Brain microvascular endothelial cell (primary cell): ENCODE measurements at regions not wholly inside any gene's neighbourhood (a gene's known extent, or its start where the extent isn't known, plus 50 kb on each side); places are given as distances from the start of the nearest gene placed in this dataset.

Experiments
- DNase-seq: peaks from one replicate; pipeline ENCODE4 v3.0.0-alpha.2; 2020
- H3K27ac ChIP-seq: fragments of 250-450 bp; sonication (Bioruptor Pico); 2 replicates; pipeline ENCODE4 v1.5.1; 2020; ENCODE audit warnings: mild to moderate bottlenecking, moderate library complexity
- H3K27me3 ChIP-seq: fragments of 250-450 bp; sonication (Bioruptor Pico); replicated peaks from 2 replicates; pipeline ENCODE4 v1.5.1; 2020; ENCODE audit warnings: mild to moderate bottlenecking
- H3K36me3 ChIP-seq: fragments of 250-450 bp; sonication (Bioruptor Pico); replicated peaks from 2 replicates; pipeline ENCODE4 v1.5.1; 2020; ENCODE audit warnings: mild to moderate bottlenecking
- H3K4me3 ChIP-seq: 2 replicates; pipeline ENCODE4 v1.5.1; 2011; ENCODE audit warnings: low read depth, mild to moderate bottlenecking, control low read depth, low read length, moderate library complexity
- in situ Hi-C: cut with HindIII; loops from 2 replicates; pipeline ENCODE4 v1.10.0; 2017; ENCODE audit warnings: low sequenced_read_pairs, low pct_ligation_motif_present
- TF ChIP-seq, protein P1 (sequence below): IDR thresholded peaks from 2 replicates; pipeline ENCODE4 v1.5.1; 2011; ENCODE audit warnings: low read depth, mild to moderate bottlenecking, moderate library complexity, low read length, control low read depth, inconsistent platforms; ENCODE audit errors: missing control alignments

DNA sequence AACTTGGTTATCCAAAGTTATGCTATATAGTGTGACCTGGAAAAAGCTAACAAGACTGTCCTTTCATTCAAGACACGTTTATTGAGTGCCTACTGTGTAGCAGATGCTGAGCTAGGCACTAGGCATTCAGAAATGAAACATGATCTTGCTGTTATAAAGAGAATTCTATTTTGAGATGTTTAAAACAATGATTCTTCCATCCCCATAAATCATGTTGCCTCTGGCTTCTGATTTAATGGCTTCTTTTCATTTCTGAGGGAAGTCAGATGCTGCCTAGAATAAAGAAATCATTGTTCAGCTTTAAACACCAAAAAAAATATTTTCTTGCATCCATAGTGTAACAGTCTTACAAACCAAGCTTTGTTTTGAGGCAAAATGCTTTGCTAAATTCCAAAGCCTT lies 620.9 kb upstream of the UBE2E2 start:
- no peak overlapping the region for H3K4me3 ChIP-seq
- TF ChIP-seq, protein P1, sequence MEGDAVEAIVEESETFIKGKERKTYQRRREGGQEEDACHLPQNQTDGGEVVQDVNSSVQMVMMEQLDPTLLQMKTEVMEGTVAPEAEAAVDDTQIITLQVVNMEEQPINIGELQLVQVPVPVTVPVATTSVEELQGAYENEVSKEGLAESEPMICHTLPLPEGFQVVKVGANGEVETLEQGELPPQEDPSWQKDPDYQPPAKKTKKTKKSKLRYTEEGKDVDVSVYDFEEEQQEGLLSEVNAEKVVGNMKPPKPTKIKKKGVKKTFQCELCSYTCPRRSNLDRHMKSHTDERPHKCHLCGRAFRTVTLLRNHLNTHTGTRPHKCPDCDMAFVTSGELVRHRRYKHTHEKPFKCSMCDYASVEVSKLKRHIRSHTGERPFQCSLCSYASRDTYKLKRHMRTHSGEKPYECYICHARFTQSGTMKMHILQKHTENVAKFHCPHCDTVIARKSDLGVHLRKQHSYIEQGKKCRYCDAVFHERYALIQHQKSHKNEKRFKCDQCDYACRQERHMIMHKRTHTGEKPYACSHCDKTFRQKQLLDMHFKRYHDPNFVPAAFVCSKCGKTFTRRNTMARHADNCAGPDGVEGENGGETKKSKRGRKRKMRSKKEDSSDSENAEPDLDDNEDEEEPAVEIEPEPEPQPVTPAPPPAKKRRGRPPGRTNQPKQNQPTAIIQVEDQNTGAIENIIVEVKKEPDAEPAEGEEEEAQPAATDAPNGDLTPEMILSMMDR: no peak
- no peaks in the 10 kb centered on the region for H3K27me3 ChIP-seq
- H3K27ac ChIP-seq: no peak overlapping the region
- H3K36me3 ChIP-seq: no peaks in the 10 kb centered on the region
- in situ Hi-C loops: no loop called here
- no peak for DNase-seq

DNA sequence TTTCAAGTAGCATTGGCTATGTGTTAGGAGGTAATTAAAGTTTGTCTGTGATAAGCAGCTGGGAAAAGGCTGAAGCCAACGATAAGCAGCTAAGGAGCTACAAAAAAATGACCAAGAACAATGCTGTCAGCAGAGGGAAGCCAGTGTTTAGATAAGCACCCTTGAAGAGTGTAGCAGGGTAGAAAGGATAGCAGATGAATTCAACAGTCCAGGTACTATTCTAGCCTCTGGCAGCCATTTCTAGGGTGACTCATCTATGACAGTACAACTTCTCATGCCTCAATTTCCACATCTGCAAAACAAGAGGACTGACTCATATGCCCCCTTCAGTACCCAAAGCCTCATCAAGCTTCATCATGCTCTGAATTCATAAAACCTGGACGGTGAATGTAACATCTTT lies 617.6 kb upstream of the UBE2E2 start:
- in situ Hi-C loops: no loop called here
- Histone ChIP-seq H3K27me3 (no peaks in the 10 kb centered on the region), H3K36me3 (no peaks in the 10 kb centered on the region), H3K27ac (no peak overlapping the region), H3K4me3 (no peak overlapping the region)
- TF ChIP-seq, protein P1: no peak
- peak; percentile 68 for DNase-seq

DNA sequence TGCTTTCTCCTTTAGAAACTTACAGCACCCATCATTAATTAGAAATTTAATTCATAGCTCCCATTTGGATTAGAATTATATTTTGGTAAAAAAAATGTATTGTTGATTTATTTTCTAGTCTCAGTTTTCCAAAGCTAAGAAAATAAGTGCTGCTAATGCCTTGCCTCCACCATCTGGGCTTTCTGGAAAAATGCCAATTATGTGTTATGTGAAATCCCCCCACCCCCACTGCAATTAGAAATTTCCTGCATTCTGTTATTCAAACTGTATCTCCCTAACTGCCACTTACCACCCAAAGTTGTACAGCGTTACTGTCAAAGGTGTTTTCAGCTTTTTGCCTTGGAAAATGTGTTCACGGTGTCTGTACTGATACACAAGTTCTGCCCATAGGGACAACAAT lies 617.2 kb upstream of the UBE2E2 start:
- Histone ChIP-seq H3K27me3 (no peaks in the 10 kb centered on the region), H3K4me3 (no peak overlapping the region), H3K36me3 (no peaks in the 10 kb centered on the region), H3K27ac (no peak overlapping the region)
- in situ Hi-C loops: no loop called here
- no peak for DNase-seq
- TF ChIP-seq, protein P1: no peak

DNA sequence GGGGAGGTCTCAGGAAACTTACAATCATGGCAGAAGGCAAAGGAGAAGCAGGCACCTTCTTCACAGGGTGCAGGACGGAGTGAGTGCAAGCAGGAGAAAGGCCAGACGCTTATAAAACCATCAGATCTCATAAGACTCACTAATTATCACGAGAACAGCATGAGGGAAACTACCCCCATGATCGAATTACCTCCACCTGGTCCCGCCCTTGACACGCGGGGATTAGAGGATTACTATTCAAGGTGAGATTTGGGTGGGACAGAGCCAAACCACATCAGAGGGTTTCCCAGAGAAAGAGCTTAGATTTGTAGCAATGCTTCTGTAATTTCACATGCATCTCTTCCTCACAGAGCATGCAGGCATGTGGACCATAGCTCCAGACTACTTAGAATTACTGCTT lies 615.7 kb upstream of the UBE2E2 start:
- Histone ChIP-seq H3K36me3 (no peaks in the 10 kb centered on the region), H3K4me3 (no peak overlapping the region), H3K27ac (no peak overlapping the region), H3K27me3 (no peaks in the 10 kb centered on the region)
- no peak for DNase-seq
- in situ Hi-C loops: no loop called here
- TF ChIP-seq, protein P1: no peak

DNA sequence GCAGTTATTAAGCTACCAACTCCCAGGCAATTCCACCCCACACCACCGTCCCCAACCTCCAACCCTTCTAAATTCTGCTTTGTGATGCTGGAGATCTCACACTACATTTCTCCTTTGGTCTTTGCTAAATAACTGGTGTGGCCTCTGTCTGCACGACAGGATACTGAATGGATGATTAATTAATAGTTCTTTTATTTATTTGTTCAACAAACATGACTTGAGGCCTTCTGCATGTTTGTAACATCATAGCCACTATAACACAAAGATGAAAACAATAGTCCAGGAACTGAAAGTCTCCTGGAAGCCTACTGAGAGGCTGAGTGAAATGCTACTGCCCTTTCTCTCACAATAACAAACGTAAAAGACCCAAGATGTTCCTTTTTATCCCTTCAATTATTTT lies 609.5 kb upstream of the UBE2E2 start:
- no peak for DNase-seq
- Histone ChIP-seq H3K36me3 (no peaks in the 10 kb centered on the region), H3K27me3 (no peaks in the 10 kb centered on the region), H3K4me3 (no peak overlapping the region), H3K27ac (no peak overlapping the region)
- in situ Hi-C loops: no loop called here
- TF ChIP-seq, protein P1: no peak

DNA sequence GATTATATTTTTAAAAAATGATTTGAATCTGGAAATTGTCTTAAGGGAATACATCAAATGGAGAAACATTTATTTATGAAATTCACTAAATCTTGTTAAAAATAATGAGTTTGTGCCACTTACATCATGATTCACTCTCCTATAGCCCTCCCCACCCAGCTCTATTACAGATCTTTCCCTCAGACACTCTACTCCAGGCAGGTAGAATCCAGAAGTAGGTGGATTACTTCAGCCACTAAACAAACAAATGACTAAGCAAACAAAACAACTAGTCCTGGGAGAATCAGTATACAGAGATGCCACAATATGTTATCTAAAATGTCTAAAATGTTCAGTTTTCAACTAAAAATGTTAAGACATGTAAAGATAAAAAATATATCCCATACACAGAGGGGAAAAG lies 608.1 kb upstream of the UBE2E2 start:
- Histone ChIP-seq H3K4me3 (no peak overlapping the region), H3K27me3 (no peaks in the 10 kb centered on the region), H3K27ac (no peak overlapping the region), H3K36me3 (no peaks in the 10 kb centered on the region)
- TF ChIP-seq, protein P1: no peak
- in situ Hi-C loops: no loop called here
- no peak for DNase-seq
